ENCODE measurements at regions not wholly inside any gene's neighbourhood (a gene's known extent, or its start where the extent isn't known, plus 50 kb on each side); places are given as distances from the start of the nearest gene placed in this dataset.

DNA sequence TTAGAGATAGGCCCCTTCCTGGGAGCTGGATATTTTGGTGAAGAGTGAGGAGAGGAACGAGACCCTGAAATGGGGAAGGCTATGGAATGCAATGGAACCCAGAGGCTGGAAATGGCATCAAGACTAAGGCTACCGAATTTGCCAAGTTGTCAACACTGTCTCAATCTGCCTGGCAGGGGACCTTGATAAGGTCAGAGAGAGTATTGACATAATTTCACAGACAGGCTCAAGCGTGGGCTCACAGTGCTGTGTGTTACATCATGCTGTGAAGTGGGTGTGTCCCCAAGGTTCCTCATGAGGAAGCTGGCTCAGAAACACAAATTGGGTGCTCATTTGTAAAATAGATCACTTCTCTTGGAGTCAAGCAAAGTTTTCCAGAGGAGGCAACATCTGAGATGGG, 51.8 kb upstream of the CYRIA start:
- H3K27ac ChIP-seq (ENCODE audit: low read length), result no peak overlapping the region
- no peaks in the 10 kb centered on the region for H3K27me3 ChIP-seq (ENCODE audit: insufficient read depth, low read depth, low read length)
- H4K20me1 ChIP-seq (ENCODE audit: insufficient read depth), result no peaks in the 10 kb centered on the region
- no peak overlapping the region for H3K9ac ChIP-seq (ENCODE audit: low read length)
- H2AFZ ChIP-seq (ENCODE audit: low read depth, low read length), result no peak overlapping the region
- H3K79me2 ChIP-seq (replicated peaks; ENCODE audit: insufficient read depth, low read length), result no peaks in the 10 kb centered on the region
- H3F3A ChIP-seq (ENCODE audit: insufficient read depth, low read length, poor library complexity, severe bottlenecking), result no peaks in the 10 kb centered on the region
- H3K4me2 ChIP-seq (ENCODE audit: low read length), result no peak overlapping the region
- H3K9me3 ChIP-seq (ENCODE audit: low read length), result no peaks in the 10 kb centered on the region
- no peaks in the 10 kb centered on the region for H3K36me3 ChIP-seq (ENCODE audit: insufficient read depth, low read length)
- TF ChIP-seq SMC3 (conservative IDR thresholded peaks at IDR 0.05; ENCODE audit: poor library complexity), result no peak
- TF ChIP-seq POLR2AphosphoS5 (IDR thresholded peaks at IDR 0.05), result no peak
- TF ChIP-seq MXI1 (conservative IDR thresholded peaks at IDR 0.05; ENCODE audit: poor library complexity, severe bottlenecking), result no peak
- TF ChIP-seq CTCF (IDR thresholded peaks at IDR 0.05; ENCODE audit: poor library complexity, severe bottlenecking), result no peak
- no peak for TF ChIP-seq EZH2 (IDR thresholded peaks at IDR 0.05; ENCODE audit: borderline replicate concordance, insufficient read depth, low read length, poor library complexity, severe bottlenecking)
- TF ChIP-seq EP300 (conservative IDR thresholded peaks at IDR 0.05; ENCODE audit: poor library complexity, severe bottlenecking), result no peak
- TF ChIP-seq RAD21 (conservative IDR thresholded peaks at IDR 0.05), result no peak
- TF ChIP-seq REST (IDR thresholded peaks at IDR 0.05; ENCODE audit: borderline replicate concordance), result no peak
- no peak for TF ChIP-seq TAF1 (IDR thresholded peaks at IDR 0.05; ENCODE audit: low read depth)
- H3K9me2 ChIP-seq (ENCODE audit: insufficient read depth, low read length), result no peaks in the 10 kb centered on the region
- H3K4me3 ChIP-seq (ENCODE audit: low read length), result no peak overlapping the region

DNA sequence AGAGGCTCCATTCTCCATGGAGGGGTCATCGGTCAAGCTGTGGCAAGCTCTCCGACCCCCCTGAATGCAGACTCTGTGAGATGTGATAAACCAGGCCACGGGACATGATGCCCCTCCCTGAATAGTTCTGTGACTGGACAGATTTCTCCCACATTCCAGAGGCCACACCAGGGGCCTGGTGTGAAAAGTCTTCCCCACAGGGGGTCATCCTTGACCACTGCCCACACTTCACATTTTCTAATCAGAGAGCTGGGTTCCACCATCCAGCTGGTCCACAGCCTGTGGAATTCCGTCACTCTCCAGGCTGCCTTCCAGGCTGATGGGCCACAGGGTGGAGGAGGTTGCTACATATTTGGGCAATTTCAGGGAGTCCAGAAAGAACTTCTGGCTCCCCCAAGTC, 51.3 kb upstream of the CYRIA start:
- no peak overlapping the region for H3K9ac ChIP-seq (ENCODE audit: low read length)
- no peak overlapping the region for H3K4me3 ChIP-seq (ENCODE audit: low read length)
- no peak overlapping the region for H2AFZ ChIP-seq (ENCODE audit: low read depth, low read length)
- TF ChIP-seq TAF1 (IDR thresholded peaks at IDR 0.05; ENCODE audit: low read depth) (no peak), SMC3 (conservative IDR thresholded peaks at IDR 0.05; ENCODE audit: poor library complexity) (no peak), EZH2 (IDR thresholded peaks at IDR 0.05; ENCODE audit: borderline replicate concordance, insufficient read depth, low read length, poor library complexity, severe bottlenecking) (no peak), MXI1 (conservative IDR thresholded peaks at IDR 0.05; ENCODE audit: poor library complexity, severe bottlenecking) (no peak), CTCF (IDR thresholded peaks at IDR 0.05; ENCODE audit: poor library complexity, severe bottlenecking) (no peak), RAD21 (conservative IDR thresholded peaks at IDR 0.05) (no peak), POLR2AphosphoS5 (IDR thresholded peaks at IDR 0.05) (no peak), EP300 (conservative IDR thresholded peaks at IDR 0.05; ENCODE audit: poor library complexity, severe bottlenecking) (no peak)
- H3K36me3 ChIP-seq (ENCODE audit: insufficient read depth, low read length), result no peaks in the 10 kb centered on the region
- H4K20me1 ChIP-seq (ENCODE audit: insufficient read depth), result no peaks in the 10 kb centered on the region
- no peaks in the 10 kb centered on the region for H3K27me3 ChIP-seq (ENCODE audit: insufficient read depth, low read depth, low read length)
- H3K79me2 ChIP-seq (replicated peaks; ENCODE audit: insufficient read depth, low read length), result no peaks in the 10 kb centered on the region
- H3K9me3 ChIP-seq (ENCODE audit: low read length), result no peaks in the 10 kb centered on the region
- H3K4me2 ChIP-seq (ENCODE audit: low read length), result no peak overlapping the region
- H3F3A ChIP-seq (ENCODE audit: insufficient read depth, low read length, poor library complexity, severe bottlenecking), result no peaks in the 10 kb centered on the region
- H3K27ac ChIP-seq (ENCODE audit: low read length), result no peak overlapping the region
- H3K9me2 ChIP-seq (ENCODE audit: insufficient read depth, low read length), result no peaks in the 10 kb centered on the region

Data from neural cell (in vitro differentiated cells).